Erythroblast (primary cell): ENCODE measurements at regions not wholly inside any gene's neighbourhood (a gene's known extent, or its start where the extent isn't known, plus 50 kb on each side); places are given as distances from the start of the nearest gene placed in this dataset.

ENCODE experiments used
- GATA1 ChIP-seq: IDR thresholded peaks from 2 replicates; pipeline ENCODE4 v1.6.1; 2011; ENCODE audit warnings: low read depth, mild to moderate bottlenecking, control low read depth, low read length, moderate library complexity
- POLR2A ChIP-seq: IDR thresholded peaks from 2 replicates; pipeline ENCODE4 v1.6.1; 2011; ENCODE audit warnings: mild to moderate bottlenecking, low read length

- no peak for TF ChIP-seq POLR2A
- TF ChIP-seq GATA1 = no peak
Observed at GRCh38 chr2:191625016-191625415, 52.9 kb upstream of the NABP1 start.
